Breast epithelium (tissue), 3 donors: ENCODE measurements at regions not wholly inside any gene's neighbourhood (a gene's known extent, or its start where the extent isn't known, plus 50 kb on each side); places are given as distances from the start of the nearest gene placed in this dataset.

Experiments used
- CTCF ChIP-seq, 3 donors: fragments of 450-650 bp; IDR thresholded peaks; one replicate each; pipeline ENCODE4 v1.5.1; 2016 to 2017; ENCODE audit warnings: antibody characterized with exemption in 3 of 3, mild to moderate bottlenecking in 3 of 3, moderate library complexity in 3 of 3
- POLR2A ChIP-seq: fragments of 450-650 bp; IDR thresholded peaks from one replicate; pipeline ENCODE4 v1.6.1; 2016; ENCODE audit warnings: antibody characterized with exemption, mild to moderate bottlenecking, moderate library complexity
- POLR2AphosphoS5 ChIP-seq, 3 donors: sonication (generic); formaldehyde crosslinking; IDR thresholded peaks; one replicate each; pipeline ENCODE4 v1.6.1; 2017; ENCODE audit warnings: antibody characterized with exemption in 3 of 3

GRCh38 chr22:27397954-27398342, 403.6 kb downstream of the MN1 start:
- TF ChIP-seq CTCF (IDR thresholded peaks at IDR 0.05) (no peak), POLR2A (no peak), POLR2AphosphoS5 (IDR thresholded peaks at IDR 0.05) (no peak)
